ENCODE measurements at regions not wholly inside any gene's neighbourhood (a gene's known extent, or its start where the extent isn't known, plus 50 kb on each side); places are given as distances from the start of the nearest gene placed in this dataset.

DNA sequence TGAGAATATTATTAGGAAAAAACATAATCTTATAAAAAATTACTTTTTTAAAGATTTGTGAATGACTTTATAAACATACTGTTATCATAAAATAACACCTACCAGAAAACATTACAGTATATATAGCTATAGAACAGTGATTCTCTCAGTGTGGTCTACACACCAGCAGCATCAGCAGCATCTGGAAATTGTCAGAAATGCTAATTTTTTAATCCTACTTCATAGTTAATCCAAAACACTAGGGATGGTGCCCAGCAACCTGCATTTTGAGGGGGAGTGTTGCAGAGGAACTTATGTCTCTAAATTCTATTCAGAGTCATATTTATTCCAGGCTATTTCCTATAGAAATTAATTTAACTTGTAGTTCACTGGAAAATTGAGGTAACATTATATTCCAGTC, 1107.8 kb downstream of the IGSF11 start:
- no peak for DNase-seq

DNA sequence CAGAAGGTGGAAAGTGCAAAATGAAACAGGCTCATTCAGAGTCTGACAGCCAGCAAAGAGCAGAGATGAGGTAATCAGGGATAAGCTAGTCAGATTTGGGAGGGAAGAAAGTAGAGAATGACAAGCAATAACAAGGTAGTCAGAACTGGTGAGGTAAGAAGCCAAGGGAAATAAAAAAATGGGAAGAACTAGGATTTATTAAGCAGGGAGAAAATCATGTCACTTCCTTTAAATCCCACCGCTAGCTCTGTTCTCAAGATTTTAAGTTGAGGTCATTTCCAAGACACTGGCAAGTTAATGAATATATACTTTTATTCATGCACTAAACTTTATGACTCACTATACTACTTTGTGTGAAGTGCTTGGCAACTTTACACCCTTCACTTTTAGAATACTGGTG, 1106.8 kb downstream of the IGSF11 start:
- DNase-seq: no peak

DNA sequence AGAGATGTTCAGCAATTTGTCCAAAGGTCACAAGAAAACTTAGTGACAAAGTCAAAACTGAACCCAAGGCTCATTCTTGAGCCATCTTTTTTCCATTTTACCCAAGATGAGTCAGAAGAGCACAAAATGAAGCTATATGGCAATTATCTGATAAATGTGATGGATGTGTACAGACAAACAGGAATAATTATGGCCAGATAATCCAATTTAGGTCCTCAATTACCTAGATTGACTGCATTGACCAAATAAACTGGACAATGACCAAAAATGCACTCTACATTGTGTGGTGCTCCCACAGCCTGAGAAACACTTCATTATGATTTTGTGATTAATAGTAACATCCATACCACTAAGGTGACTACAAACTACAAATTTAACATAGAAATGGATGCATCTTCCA, 1105.8 kb downstream of the IGSF11 start:
- no peak for DNase-seq

DNA sequence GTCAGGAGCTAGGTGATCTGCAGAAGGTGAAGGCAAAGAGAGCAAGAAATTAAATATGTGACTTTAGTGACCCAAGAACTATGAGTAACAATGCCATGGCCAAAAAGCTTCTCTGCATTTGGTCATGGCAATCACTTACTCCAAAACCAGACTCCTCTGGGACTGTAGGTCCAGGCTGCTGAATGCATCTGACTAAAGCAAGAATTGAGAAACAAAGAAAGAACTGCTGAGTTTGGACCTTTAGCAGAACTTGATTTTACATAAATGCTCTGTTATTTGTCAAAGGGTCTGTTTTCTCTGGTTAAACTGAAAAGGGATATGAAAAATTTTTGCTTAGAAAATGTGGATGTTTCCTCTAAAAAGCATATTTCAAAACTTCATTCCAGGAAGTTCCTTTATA, 1102.2 kb downstream of the IGSF11 start:
- no peak for DNase-seq

DNA sequence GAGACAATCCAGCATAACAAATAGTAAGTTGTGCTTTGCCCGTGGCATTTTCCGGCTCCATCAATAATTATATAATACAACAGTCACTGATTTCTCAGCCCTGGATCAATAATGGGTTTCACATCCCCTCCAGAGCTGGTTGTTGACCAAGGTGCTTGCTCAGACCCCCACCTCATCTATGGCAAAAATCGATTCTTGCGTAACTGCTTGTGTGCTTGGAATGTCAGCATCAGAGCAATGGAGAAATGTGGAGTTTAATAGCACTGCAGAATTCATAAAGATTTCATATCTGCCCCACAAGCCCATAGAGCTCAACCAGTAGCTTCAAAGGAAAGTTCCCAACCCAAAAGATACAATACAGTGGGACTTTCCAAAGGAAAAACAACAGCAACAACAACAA, 1098.5 kb downstream of the IGSF11 start:
- DNase-seq: no peak

DNA sequence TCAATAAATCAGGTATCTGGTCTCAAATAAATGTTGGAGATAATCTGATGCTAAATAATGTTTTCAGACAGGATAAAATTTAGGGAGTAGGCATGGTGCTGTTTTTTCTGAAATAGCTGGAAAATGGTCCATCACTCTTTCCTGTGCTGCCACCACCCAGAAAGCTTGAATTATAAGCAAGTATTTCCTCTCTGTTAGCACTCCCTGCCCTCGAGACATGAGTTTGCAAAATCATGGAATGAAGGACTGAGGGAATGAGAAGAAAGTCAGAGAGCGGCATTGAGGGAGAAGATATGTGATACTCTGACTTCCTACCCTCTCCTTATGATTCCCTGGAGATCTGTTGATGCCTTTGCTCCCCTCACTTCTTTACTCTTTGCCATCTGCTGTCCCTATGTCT, 1095.7 kb downstream of the IGSF11 start:
- DNase-seq: no peak

DNA sequence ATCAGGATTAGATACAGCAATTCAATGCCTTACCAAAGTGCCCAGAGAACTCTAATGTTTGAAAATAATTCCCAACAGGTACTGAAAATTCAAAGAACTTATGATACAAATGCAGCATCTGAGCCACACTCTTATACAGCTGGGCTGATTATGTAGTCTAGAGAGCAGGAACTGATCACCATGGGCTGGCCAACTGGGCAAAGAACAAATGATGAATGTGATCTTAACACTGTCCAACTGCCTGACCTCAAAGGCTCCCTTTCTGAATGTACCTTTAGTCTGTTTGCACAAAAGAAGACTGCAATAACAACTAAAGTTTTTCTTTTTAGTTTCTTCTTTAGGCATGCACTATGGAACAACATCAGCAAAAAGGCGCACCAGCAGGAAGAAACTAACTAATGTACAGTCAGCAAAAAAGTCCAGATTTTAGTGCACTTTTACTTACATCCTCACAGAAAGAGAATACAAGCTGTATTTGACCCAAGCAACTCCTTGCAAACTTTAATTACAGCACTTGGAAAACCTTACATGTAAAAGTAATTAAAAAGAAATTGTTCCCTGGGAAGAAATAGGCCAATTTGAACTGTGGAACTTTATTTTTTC, 1095.1 kb downstream of the IGSF11 start:
- no peak for DNase-seq

DNA sequence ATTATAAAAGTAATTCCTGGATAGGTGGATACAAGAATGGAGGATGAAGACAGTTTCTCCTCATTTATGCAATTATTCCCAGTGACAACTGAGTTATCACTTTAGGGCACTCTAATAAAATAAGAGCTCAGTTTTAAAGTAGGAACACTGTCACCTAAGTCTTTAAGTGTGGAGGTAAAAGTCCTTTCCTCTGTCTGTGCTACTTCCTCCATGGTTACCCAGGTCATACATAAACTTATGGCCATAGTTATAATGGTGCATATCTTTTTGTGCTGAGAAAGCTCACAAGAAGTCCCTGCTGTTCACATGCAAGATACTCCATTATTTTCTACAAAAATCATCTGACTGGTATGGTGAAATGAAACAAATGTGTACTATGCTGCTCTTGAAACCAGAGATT, 1093.6 kb downstream of the IGSF11 start:
- no peak for DNase-seq

DNA sequence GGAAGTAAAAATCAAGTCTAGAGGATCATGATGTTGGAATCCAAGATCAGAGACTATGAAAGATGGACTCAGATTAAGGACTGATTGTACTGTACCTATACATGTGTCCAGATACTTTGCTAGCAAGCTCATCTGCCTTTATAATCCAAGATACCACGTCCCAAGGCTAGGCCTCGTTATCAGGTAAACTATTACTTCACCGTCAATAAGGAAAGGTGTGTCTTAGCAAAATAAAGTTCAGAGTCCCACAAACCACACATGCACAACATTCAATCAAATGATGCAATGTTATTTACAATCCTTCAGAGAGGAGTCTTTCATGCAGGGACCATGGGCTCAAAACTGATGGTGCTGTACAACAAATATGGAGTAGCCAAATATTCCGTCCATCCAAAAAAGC, 1092.9 kb downstream of the IGSF11 start:
- DNase-seq: no peak

DNA sequence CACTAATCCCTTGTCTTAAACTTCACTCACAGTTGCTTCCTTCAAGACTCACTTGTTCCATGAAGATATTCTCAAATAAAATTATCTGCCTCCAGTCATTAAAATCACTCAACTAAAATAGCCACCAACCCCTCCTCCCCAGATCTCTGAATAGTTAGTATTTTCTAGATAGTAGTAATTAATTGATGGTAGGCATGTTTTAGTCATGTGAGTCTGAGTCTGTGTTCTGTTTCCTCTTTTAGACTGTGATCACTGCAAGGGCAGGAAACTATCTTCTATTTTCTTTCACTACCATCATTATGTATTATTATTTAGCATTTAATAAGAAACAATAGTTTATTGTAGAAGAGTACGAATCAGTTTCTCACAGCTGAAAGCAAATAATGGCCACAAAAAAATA, 1080.5 kb downstream of the IGSF11 start:
- DNase-seq: no peak

DNA sequence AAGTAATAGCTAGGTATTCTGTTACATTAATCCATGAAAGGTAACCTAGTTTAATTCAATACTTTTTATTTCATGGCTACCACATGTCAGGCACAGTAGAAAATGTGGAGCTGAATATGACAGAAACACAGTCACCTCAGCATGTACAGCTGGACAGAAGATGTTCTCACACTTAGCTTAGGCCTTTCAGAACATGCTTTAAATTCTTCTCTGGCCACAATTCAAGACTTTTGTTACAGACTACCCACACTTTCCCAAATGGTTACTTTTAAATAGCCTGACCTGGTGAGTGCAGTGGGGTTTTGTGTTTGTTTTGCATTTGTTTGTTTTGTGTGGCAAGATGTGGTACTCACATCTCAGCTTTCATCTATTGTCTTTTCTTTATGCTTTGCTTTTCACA, 1079.5 kb downstream of the IGSF11 start:
- peak; percentile 12 for DNase-seq

DNA sequence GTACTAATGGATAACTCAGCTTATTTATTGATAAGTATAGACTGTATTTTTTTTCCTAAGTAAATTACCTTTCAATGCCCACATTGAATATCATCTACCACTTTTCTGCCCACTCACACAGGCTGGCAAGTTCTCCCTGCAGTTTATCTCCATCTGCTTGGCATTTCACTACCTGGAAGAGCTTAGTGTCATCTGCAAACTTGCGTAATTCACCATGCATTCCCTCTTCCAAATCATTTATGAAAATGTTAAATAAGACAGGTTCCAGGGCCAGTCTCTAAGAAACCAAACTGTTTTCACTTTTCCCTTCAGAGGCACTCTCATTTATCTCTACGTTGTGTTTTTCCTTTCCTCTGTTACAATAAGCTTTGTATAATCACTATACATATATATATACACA, 1076.6 kb downstream of the IGSF11 start:
- no peak for DNase-seq

DNA sequence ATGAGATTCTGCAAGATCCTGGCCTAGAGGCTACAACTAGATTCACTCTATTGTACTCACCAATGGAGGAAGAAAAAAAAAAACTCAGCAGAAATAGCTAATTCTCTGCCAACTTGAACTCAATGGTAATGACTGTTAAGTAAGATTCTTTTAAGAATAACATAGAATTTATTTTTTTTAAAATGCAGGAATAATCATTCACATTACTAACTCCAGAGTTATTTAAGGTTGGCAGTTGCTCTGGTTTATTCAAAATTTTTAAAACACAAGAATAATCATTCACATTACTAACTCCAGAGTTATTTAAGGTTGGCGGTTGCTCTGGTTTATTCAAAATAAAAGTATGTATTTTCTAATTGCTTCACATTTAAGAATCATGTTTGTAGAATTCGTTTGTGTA, 1071.9 kb downstream of the IGSF11 start:
- no peak for DNase-seq

DNA sequence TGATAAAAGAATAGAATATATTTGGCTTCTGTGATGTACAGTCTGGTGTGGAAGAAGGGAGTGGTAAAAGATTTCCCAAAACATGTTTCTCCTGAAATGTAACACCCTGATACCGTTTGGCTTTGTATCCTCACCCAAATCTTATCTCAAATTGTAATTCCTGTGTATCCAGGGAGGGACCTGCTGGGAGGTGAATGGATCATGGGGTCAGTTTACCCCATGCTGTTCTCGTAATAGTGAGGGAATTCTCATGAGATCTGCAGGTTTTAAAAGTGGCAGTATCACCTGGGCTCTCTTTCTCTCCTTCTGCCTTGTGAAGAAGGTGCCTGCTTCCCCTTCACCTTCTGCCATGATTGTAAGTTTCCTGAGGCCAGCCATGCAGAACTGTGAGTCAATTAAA, 1070.8 kb downstream of the IGSF11 start:
- DNase-seq: no peak

DNA sequence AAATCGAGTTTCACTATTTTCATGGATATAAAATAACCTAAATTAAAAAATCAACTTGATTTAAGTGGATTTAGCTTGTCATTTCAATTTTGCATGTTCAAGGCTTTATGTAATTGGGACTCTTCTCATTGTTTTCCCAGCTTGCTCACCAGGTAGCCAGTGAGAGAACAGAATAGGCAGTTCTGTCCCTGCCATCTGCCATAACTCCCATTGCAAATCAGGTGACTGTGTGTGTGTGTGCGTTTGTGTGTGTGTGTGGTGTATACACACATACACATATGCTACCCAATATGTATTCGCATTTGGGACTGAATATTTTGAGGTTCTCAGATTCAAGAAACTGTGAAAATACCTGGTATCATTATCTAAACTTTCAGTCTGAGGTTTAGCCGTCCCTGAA, 1069.8 kb downstream of the IGSF11 start:
- no peak for DNase-seq

DNA sequence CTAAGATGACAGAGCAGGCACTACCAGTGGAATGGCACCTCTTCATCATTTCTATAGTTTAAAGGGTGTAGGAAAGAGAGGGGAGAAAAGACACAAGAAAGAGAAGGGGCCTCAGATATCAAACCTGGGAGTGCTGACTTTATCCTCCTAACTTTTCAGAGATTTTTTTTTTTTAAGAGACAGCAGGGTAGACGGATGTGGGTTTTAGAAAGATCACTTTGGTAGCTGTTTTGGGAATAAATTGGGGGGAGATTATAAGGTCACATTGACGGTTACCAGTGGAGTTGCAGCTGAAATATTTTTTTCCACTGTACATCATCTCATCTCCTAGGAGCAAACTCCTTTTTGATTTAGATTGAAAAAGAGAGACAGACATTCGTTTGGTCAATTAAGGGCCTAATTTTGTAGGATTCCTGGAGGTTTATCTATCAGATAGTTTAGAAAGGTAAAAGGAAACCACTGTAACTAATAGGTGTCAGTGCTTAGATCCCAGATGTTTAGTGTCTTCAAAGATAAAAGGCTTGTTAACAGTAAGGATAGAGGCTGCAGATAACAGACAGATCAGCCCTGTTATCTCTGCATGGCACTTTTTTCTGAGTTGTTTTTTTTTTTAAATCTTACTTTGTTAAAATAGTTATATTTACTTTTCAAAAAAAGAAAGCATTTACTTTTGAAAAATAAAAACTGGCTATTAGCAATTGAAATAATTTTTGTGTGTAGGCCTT, 1057.0 kb downstream of the IGSF11 start:
- no peak for DNase-seq

DNA sequence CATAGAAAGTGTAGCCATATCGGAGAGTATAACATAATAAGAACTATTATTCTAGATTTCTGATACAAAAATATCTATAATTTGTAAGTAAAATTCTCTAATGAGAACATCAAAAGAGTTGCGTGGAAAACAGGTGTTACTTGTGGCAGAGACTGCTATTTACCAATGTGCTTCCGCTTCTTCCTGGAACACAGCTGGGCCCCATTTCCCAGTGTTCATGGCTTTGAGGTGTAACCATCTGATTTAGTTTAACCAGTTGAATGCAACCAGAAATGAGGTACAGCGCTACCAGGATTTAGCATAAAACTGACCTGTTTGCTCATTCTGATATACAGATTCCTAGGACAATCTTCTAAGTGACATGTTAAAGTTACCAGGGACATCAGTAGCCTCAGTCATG, 1055.2 kb downstream of the IGSF11 start:
- DNase-seq: no peak

DNA sequence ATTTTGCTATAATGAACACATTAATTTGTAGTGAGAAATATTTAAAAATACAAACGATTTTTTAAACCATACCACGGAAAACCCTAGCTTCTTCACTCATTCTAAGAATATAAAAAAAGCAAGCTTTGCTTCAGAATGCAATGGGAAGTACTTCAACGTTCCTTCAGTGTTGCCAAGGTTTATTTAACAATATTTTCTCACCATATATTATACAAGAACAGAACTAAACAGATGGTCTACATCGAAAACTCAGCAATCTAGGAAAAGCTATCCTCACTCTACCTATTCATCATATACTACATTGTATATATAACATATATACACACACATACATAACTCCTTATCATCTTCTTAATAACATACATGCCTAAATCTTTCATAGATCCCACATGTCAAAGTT, 1047.4 kb downstream of the IGSF11 start:
- DNase-seq: no peak

DNA sequence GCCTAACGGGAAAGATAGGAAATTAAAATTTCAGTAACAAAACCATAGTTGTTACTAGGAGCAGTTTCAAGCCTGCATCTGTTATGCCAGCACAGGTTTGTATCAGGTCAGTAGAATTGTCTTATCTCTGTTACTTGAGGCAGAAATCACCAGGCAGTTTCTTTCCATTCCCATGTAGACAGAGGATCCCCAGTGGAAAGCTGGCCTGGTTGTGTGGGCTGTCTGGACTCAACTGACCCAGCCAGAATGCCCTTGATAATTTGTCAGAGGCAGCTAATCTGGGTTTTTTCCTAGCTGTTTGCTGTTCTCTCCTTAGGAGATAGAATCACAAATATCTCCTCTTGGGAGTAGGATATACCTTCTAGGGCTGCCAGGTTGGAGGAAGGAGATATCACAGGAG, 1044.7 kb downstream of the IGSF11 start:
- DNase-seq: no peak

DNA sequence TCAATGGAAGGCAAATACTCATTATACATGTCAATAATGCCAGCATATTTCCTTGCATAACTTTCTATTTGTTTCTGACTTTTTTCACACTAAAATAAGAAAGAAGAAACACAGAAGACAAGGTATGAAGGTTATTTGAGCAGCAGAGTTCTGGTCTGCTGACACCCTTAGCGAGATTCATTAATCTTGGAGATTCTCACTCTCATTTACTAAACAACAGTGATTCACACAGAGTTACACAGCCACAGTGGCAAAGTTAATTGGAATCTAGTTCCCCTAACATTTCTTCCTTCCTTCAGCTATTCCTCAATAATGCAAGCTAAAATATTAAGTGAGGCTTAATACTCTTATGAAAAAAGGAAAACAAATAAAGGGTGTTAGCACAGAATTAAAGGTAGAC, 1044.0 kb downstream of the IGSF11 start:
- no peak for DNase-seq

DNA sequence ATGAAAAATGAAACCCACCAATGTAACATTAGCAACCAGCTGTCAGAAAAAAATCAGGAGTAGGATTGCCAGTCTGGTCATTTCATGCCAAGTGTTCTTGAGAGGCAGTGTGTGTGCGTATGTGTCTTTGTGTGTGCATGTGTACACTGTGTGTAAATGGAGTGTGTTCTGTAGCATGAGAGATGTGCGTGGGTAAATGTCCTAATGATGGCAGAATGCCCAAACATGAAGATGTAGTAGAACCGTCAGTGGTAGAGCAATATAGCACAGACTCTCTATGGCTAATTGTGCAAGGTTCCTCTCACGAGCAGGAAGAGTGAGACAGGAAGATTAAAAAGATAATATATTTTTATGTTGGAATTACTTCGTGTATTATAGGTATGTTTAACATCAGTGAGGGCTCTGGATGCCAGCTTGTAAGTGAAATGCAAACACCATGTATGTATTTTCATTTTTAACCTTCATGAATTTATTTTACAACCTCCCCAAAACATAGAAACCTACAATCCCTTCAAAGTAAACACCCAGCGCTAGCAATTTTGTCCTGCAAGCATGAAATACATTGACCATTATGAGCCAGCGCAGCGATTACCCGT, 1038.7 kb downstream of the IGSF11 start:
- DNase-seq: peak; percentile 4

DNA sequence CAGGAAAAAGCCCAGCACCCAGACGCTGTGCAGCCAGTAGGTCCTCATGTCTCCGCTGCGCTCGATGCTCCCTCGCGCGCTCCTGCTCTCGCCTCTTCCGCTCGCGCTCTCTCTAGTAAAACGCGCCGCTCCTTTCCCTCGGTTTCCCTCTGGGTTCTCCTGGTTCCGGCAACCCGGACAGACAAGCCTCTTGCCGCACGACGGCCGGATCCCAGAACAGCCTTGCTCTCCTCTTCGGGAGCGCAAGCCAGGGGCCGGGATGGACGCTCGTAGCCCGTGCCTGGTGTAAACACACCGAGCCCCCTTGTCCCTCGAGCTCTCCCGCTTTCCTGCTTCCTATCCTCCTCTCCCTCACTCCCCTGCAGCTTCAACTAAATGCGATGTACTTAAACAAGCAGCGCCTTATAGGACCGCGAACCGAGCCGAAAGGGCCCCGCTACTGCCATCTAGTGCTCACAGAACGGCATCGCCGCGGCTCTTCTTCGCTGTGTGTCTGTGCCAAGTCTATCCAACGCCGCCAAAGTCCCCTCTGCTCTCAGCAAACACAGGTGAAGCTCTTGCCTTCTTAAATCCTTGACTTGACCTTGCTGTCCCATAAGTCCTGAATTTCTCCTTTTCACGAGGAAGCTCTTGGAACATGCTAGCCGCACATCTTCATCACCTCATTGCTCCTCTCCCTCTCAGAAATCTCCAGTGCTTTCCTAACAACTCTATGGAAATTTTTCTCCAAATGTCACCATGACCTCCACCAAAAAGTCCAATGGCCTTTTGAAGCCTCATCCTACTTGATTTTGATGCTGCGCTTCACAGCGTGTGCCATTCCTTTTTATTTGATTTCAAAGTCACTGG, 1037.2 kb downstream of the IGSF11 start:
- peak; percentile 79 for DNase-seq

DNA sequence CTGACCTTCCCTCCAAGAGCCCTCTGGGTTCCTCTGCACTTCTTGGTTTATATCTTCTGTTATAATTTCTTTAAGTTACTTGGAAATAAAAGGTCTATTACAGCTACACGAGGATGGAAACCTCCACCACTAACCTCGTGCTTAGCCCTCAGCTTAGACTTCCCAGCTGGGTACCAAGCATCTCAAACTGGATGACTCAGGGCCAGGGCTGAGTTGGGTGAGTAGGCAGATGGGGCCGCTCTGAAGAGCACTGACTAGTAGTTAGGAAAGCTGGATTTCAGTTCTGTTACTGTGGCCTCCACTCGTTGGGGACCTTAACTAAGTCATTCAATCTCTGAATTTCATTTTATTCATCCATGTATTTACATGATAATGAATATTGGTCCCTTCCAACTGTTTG, 1036.6 kb downstream of the IGSF11 start:
- DNase-seq: no peak

DNA sequence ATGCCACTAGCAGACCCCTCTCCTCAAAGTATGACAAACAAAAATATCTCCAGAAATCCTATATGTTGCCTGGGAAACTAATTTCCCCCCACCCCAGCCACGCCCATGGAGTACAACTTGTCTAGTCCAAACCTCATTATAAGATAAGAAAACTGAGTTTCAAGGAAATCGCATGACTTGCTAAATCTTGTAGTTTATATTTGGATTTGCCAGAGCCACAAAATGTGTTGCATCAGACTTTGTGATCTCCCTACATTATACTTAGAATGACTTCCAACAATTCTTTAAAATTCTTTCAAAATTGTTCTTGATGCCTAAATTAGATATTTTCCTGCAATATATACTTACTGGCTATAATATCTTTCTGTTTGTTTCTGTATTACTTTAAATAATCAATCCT, 1034.4 kb downstream of the IGSF11 start:
- DNase-seq: no peak

Measured in NCI-H345 (cell line).